ENCODE measurements at regions not wholly inside any gene's neighbourhood (a gene's known extent, or its start where the extent isn't known, plus 50 kb on each side); places are given as distances from the start of the nearest gene placed in this dataset.

- Histone ChIP-seq H3K27me3 (ENCODE audit: insufficient read depth, low read depth) (no peaks in the 10 kb centered on the region), H3K9me3 (ENCODE audit: insufficient read depth, low read depth) (no peaks in the 10 kb centered on the region), H3K27ac (no peak overlapping the region), H3K79me2 (ENCODE audit: low read depth) (no peaks in the 10 kb centered on the region), H2AFZ (no peak overlapping the region), H3K4me1 (replicated peaks; ENCODE audit: insufficient read depth) (peaks cover 4% of the 10 kb centered on the region), H3F3A (ENCODE audit: insufficient read depth, low read depth) (no peaks in the 10 kb centered on the region; the same call in 1 of the 2 replicates), H3K4me3 (no peak overlapping the region), H4K20me1 (ENCODE audit: insufficient read depth) (no peaks in the 10 kb centered on the region), H3K4me2 (no peak overlapping the region), H3K36me3 (ENCODE audit: low read depth) (no peaks in the 10 kb centered on the region), H3K9me2 (ENCODE audit: insufficient read depth) (no peaks in the 10 kb centered on the region)
- CTCF ChIA-PET = no interaction called here
- POLR2A ChIA-PET (ENCODE audit: unreplicated experiment) = no interaction called here
- intact Hi-C loops (cut with micrococcal nuclease; ENCODE audit: unreplicated experiment) = no loop called here
- TF ChIP-seq CTCF (conservative IDR thresholded peaks at IDR 0.05) = no peak
- no peak for TF ChIP-seq EZH2 (IDR thresholded peaks at IDR 0.05; ENCODE audit: low read depth)
- no TSS peak for BruUV-seq (replicated peaks)
- DNase-seq = no peak
Measured at GRCh38 chr12:70043490-70044138, 199.6 kb upstream of the CNOT2 start.

GRCh38 chr12:70044167-70044566 lies 199.1 kb upstream of the CNOT2 start:
- H3K9me3 ChIP-seq (ENCODE audit: insufficient read depth, low read depth) = peaks cover 4% of the 10 kb centered on the region; the same call in 1 of the 2 replicates
- H3K9me2 ChIP-seq (ENCODE audit: insufficient read depth) = no peaks in the 10 kb centered on the region
- TF ChIP-seq EZH2 (IDR thresholded peaks at IDR 0.05; ENCODE audit: low read depth) (no peak), CTCF (conservative IDR thresholded peaks at IDR 0.05) (no peak)
- POLR2A ChIA-PET (ENCODE audit: unreplicated experiment) = no interaction called here
- H3K79me2 ChIP-seq (ENCODE audit: low read depth) = no peaks in the 10 kb centered on the region
- intact Hi-C loops (cut with micrococcal nuclease; ENCODE audit: unreplicated experiment) = no loop called here
- H3K4me1 ChIP-seq (replicated peaks; ENCODE audit: insufficient read depth) = peaks cover 9% of the 10 kb centered on the region
- H3K36me3 ChIP-seq (ENCODE audit: low read depth) = no peaks in the 10 kb centered on the region
- H3K4me2 ChIP-seq = no peak overlapping the region
- CTCF ChIA-PET = no interaction called here
- H3K4me3 ChIP-seq = no peak overlapping the region
- H3K27ac ChIP-seq = no peak overlapping the region
- H3K27me3 ChIP-seq (ENCODE audit: insufficient read depth, low read depth) = no peaks in the 10 kb centered on the region
- BruUV-seq (replicated peaks) = no TSS peak
- DNase-seq = no peak
- H4K20me1 ChIP-seq (ENCODE audit: insufficient read depth) = no peaks in the 10 kb centered on the region
- peaks cover 3% of the 10 kb centered on the region; the same call in 1 of the 2 replicates for H3F3A ChIP-seq (ENCODE audit: insufficient read depth, low read depth)
- no peak overlapping the region for H2AFZ ChIP-seq

DNA sequence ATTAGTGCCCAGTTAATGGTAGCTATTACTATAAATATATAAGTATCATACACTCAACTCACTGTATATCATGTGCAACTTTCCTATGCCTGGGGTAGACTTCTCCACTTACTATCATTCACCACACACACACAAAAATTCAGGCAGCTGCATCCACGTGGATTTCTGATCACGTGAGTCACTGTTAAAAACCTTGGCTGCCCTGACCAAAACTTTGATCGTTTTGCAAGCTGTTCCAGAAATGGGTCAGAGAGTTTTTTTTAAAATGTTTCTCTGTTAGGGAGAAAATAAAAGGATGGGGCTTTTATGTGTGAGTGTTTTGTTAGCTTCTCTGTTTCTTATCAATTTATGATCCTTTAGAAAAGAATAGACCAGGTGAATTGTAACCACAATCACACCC lies 198.2 kb upstream of the CNOT2 start:
- no peak for TF ChIP-seq CTCF (conservative IDR thresholded peaks at IDR 0.05)
- no peak for TF ChIP-seq EZH2 (IDR thresholded peaks at IDR 0.05; ENCODE audit: low read depth)
- DNase-seq = no peak
- intact Hi-C loops (cut with micrococcal nuclease; ENCODE audit: unreplicated experiment) = loop anchor here (5.0 kb wide), 1 partner anchor 108 kb away; no protein-coding TSS in a partner anchor
- H3K36me3 ChIP-seq (ENCODE audit: low read depth) = 0 out of 2 replicates have a peak, but pooled peaks cover under 1% of the 10 kb centered on the region
- CTCF ChIA-PET = no interaction called here
- no peaks in the 10 kb centered on the region for H3K9me2 ChIP-seq (ENCODE audit: insufficient read depth)
- no TSS peak for BruUV-seq (replicated peaks)
- POLR2A ChIA-PET (ENCODE audit: unreplicated experiment) = no interaction called here
- H2AFZ ChIP-seq = no peak overlapping the region
- no peak overlapping the region for H3K4me3 ChIP-seq
- H3K4me1 ChIP-seq (replicated peaks; ENCODE audit: insufficient read depth) = peaks cover 17% of the 10 kb centered on the region
- no peaks in the 10 kb centered on the region for H3K27me3 ChIP-seq (ENCODE audit: insufficient read depth, low read depth)
- H3F3A ChIP-seq (ENCODE audit: insufficient read depth, low read depth) = peaks cover 9% of the 10 kb centered on the region
- no peaks in the 10 kb centered on the region for H4K20me1 ChIP-seq (ENCODE audit: insufficient read depth)
- H3K27ac ChIP-seq = no peak overlapping the region
- H3K9me3 ChIP-seq (ENCODE audit: insufficient read depth, low read depth) = peaks cover 4% of the 10 kb centered on the region; the same call in 1 of the 2 replicates
- no peaks in the 10 kb centered on the region for H3K79me2 ChIP-seq (ENCODE audit: low read depth)
- H3K4me2 ChIP-seq = no peak overlapping the region

Measured in PC-9 (cell line).